T-cell (primary cell): ENCODE measurements at regions not wholly inside any gene's neighbourhood (a gene's known extent, or its start where the extent isn't known, plus 50 kb on each side); places are given as distances from the start of the nearest gene placed in this dataset.

ENCODE experiments used
- ATAC-seq, 4 experiments: fragments of 200-7000 bp in 3 of 4; fragments of 150-1000 bp in 1 of 4; cut with Tn5 transposase; replicated peaks in 1 of 4; 1 replicate in 3 of 4; 2 replicates in 1 of 4; pipeline ENCODE4 v1.10.0; 2021; ENCODE audit warnings: moderate library complexity in 3 of 4, mild to moderate bottlenecking in 2 of 4, moderate number of reproducible peaks in 1 of 4
- CTCF ChIA-PET, 2 donors: fragments of 300-600 bp; sonication (Branson Sonifier 250); formaldehyde crosslinking; loops; one replicate each; lab custom pipeline; 2022; ENCODE audit warnings: antibody characterized with exemption in 2 of 2; lab: Charles Lee
- POLR2A ChIA-PET, 2 donors: fragments of 300-600 bp; sonication (Branson Sonifier 250); formaldehyde crosslinking; loops; one replicate each; lab custom pipeline; 2022; ENCODE audit warnings: antibody characterized with exemption in 2 of 2; lab: Charles Lee
- DNase-seq, 35 experiments: peaks; one replicate each; pipeline versions ENCODE4 v3.0.0 to v3.0.0-alpha.2; 2013 to 2023
- H3K27ac ChIP-seq: one replicate; pipeline ENCODE4 v1.5.1; 2013; ENCODE audit warnings: low read length
- H3K27me3 ChIP-seq, 2 experiments: replicated peaks in 1 of 2; 1 replicate in 1 of 2; 2 replicates in 1 of 2; pipeline versions ENCODE4 v1.6.1 to v1.7.0; 2013; ENCODE audit warnings: low read length in 1 of 2, mixed read lengths in 1 of 2; ENCODE audit not compliant: control insufficient read depth in 2 of 2, insufficient read depth in 2 of 2; ENCODE audit errors: extremely low read depth in 1 of 2
- H3K36me3 ChIP-seq, 2 donors: 1 replicate in 1 of 2; 2 replicates in 1 of 2; pipeline versions ENCODE4 v1.6.1 to v1.7.0; 2013; ENCODE audit warnings: low read length in 1 of 2; ENCODE audit not compliant: control insufficient read depth in 2 of 2, insufficient read depth in 1 of 2; ENCODE audit errors: extremely low read depth in 1 of 2
- H3K4me1 ChIP-seq, 2 experiments: 1 replicate in 1 of 2; 2 replicates in 1 of 2; pipeline versions ENCODE4 v1.6.1 to v1.7.0; 2013; ENCODE audit warnings: low read length in 2 of 2, mixed read lengths in 1 of 2; ENCODE audit not compliant: insufficient read depth in 2 of 2, control insufficient read depth in 1 of 2; ENCODE audit errors: extremely low read depth in 1 of 2
- H3K4me3 ChIP-seq, 2 donors: 1 replicate in 1 of 2; 2 replicates in 1 of 2; pipeline versions ENCODE4 v1.5.1 to v1.7.0; 2013; ENCODE audit warnings: mild to moderate bottlenecking in 2 of 2, low read length in 1 of 2, moderate library complexity in 1 of 2; ENCODE audit not compliant: control insufficient read depth in 1 of 2; ENCODE audit errors: extremely low read depth in 1 of 2
- H3K9me3 ChIP-seq: 2 replicates; pipeline ENCODE4 v1.7.0; 2013
- H3K27ac Mint-ChIP-seq, 2 donors: one replicate each; pipeline ENCODE4 v1.8.0; 2020 to 2021; ENCODE audit warnings: mild to moderate bottlenecking in 2 of 2, mixed read lengths in 2 of 2
- H3K27me3 Mint-ChIP-seq, 2 donors: one replicate each; pipeline ENCODE4 v1.8.0; 2021 to 2022; ENCODE audit warnings: mixed read lengths in 2 of 2
- H3K36me3 Mint-ChIP-seq: one replicate; pipeline ENCODE4 v1.8.0; 2021; ENCODE audit warnings: mixed read lengths
- H3K4me1 Mint-ChIP-seq, 3 donors: one replicate each; pipeline ENCODE4 v1.8.0; 2020 to 2022; ENCODE audit warnings: mixed read lengths in 3 of 3, mild to moderate bottlenecking in 1 of 3
- H3K4me3 Mint-ChIP-seq, 3 donors: one replicate each; pipeline ENCODE4 v1.8.0; 2020 to 2022; ENCODE audit warnings: mild to moderate bottlenecking in 3 of 3, mixed read lengths in 3 of 3, moderate library complexity in 3 of 3
- H3K9me3 Mint-ChIP-seq, 3 donors: one replicate each; pipeline ENCODE4 v1.8.0; 2020 to 2022; ENCODE audit warnings: mixed read lengths in 3 of 3
- WGBS: methylation state at CpG from one replicate; pipeline ENCODE4 v1.1.5; 2013; ENCODE audit warnings: missing lambda C conversion rate; ENCODE audit not compliant: insufficient coverage; 5-methylcytosine and 5-hydroxymethylcytosine counted together

DNA sequence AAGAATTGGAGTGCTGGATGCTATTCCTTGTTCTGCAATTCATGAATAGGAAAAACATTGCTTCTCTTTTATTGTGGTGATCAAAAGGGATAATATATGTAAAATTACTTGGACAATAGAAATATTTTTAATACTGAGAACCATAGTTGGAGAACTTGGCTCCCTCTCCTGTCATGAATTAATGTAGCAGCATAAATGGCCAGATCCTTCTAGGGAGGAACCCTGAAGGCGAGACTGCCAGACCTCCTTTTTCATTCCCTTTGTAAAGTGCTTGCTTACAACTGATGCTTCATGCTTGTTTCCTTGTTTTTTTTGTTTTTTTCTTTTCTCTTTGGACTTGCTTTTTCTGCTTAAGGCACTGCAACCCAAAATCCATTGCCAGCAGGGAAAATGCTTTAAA is 233.6 kb downstream of the SH2D4B start:
- ATAC-seq (no peak), DNase-seq (no peak)
- Mint-ChIP-seq H3K36me3 (no peaks in the 10 kb centered on the region), H3K27me3 (peaks cover 22 to 40% of the 10 kb centered on the region in 2 donors), H3K4me1 (no peaks in the 10 kb centered on the region), H3K4me3 (no peak overlapping the region), H3K27ac (no peak overlapping the region), H3K9me3 (no peaks in the 10 kb centered on the region)
- Histone ChIP-seq H3K36me3 (no peaks in the 10 kb centered on the region), H3K4me3 (no peak overlapping the region), H3K27me3 (no peaks in the 10 kb centered on the region), H3K9me3 (no peaks in the 10 kb centered on the region), H3K4me1 (no peaks in the 10 kb centered on the region), H3K27ac (no peak overlapping the region)
- POLR2A ChIA-PET, result no interaction called here
- no CpG with 5 or more reads among the region's 1 CpG for WGBS
- CTCF ChIA-PET, result no interaction called here

DNA sequence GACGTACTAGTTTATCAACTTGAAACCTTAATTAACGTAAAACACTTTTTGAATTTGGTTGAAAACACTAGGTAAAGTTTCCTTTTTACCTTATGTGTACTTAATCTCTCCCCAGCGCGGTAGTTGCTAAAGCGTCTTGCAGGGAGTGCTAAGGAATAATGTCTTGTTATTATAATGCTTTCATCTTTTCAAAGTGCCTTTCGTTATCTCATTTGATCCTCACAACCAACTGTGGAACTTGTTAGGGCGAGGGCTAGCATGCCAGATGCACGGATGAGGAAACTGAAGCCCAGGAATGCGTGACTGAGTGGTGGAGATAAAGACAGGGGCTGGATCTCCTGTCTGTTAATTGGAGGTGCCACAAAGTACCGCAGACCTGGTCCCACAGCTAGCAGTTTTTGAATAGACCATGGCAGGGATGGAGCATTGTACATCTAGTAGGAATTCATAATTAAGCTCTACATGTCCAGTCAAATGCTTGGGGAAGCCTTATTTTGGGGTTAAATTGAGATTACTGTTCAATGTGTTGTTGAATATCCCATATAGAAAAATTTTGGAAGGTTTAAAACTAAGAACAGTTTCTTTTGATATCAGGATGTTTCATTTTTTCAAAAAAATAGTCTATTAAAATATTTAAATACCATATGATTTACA is 234.3 kb downstream of the SH2D4B start:
- Mint-ChIP-seq H3K4me3 (no peak overlapping the region), H3K4me1 (no peaks in the 10 kb centered on the region), H3K27me3 (peaks cover 21 to 43% of the 10 kb centered on the region in 2 donors), H3K9me3 (no peaks in the 10 kb centered on the region), H3K27ac (no peak overlapping the region), H3K36me3 (no peaks in the 10 kb centered on the region)
- Histone ChIP-seq H3K4me3 (no peak overlapping the region), H3K27ac (no peak overlapping the region), H3K4me1 (no peaks in the 10 kb centered on the region), H3K9me3 (no peaks in the 10 kb centered on the region), H3K27me3 (no peaks in the 10 kb centered on the region), H3K36me3 (no peaks in the 10 kb centered on the region)
- DNase-seq (no peak), ATAC-seq (no peak)
- ChIA-PET POLR2A (no interaction called here), CTCF (no interaction called here)
- 83% methylated on average over 1 of the region's 10 CpGs for WGBS

DNA sequence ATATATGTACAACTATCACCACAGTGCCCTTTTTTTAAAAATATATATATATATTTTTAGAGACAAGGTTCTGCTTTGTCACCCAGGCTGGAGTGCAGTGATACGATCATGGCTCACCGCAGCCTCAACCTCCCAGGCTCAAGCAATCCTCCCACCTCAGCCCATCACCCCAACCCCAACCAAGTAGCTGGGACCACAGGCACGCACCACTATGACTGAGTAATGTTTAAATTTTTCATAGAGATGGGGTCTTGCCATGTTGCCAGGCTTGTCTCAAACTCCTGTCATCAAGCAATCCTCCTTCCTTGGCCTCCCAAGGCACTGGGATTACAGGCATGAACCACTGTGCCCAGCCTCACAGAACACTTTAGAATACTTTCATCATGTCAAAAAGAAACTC is 234.9 kb downstream of the SH2D4B start:
- no CpG with 5 or more reads among the region's 3 CpGs for WGBS
- Histone ChIP-seq H3K4me1 (no peaks in the 10 kb centered on the region), H3K9me3 (no peaks in the 10 kb centered on the region), H3K27me3 (no peaks in the 10 kb centered on the region), H3K36me3 (no peaks in the 10 kb centered on the region), H3K4me3 (no peak overlapping the region), H3K27ac (no peak overlapping the region)
- no peaks in the 10 kb centered on the region for H3K9me3 Mint-ChIP-seq
- ATAC-seq, result no peak
- ChIA-PET CTCF (no interaction called here), POLR2A (no interaction called here)
- peaks cover 21 to 43% of the 10 kb centered on the region in 2 donors for H3K27me3 Mint-ChIP-seq
- H3K4me1 Mint-ChIP-seq, result no peaks in the 10 kb centered on the region
- no peaks in the 10 kb centered on the region for H3K36me3 Mint-ChIP-seq
- DNase-seq, result no peak
- no peak overlapping the region for H3K4me3 Mint-ChIP-seq
- no peak overlapping the region for H3K27ac Mint-ChIP-seq

DNA sequence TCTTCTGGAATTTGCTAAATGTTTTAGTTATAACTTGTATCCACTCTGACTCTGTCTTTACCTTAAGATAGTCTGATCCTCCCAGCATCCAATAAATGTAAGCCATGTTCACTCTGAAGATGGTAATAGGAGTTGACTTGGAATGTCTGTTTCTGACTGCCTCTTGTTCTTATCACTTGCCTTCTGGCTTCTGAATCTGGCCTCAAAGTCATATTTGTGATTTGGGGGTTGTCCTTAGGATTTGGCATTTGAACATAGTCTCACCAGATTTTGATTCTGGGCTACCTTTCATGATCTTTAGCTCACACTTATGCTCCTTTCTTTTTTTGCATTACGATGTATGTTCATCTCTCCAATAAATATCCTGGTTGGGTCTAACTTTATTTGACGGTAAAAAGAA is 247.0 kb downstream of the SH2D4B start:
- POLR2A ChIA-PET, result no interaction called here
- H3K9me3 ChIP-seq, result no peaks in the 10 kb centered on the region
- DNase-seq (no peak), ATAC-seq (no peak)
- peaks cover 3 to 15% of the 10 kb centered on the region in 2 donors for H3K27me3 Mint-ChIP-seq
- H3K4me1 Mint-ChIP-seq, result no peaks in the 10 kb centered on the region
- no peaks in the 10 kb centered on the region for H3K9me3 Mint-ChIP-seq
- no peak overlapping the region for H3K4me3 Mint-ChIP-seq
- H3K36me3 Mint-ChIP-seq, result no peaks in the 10 kb centered on the region
- H3K4me1 ChIP-seq, result no peaks in the 10 kb centered on the region
- no peak overlapping the region for H3K4me3 ChIP-seq
- no peak overlapping the region for H3K27ac ChIP-seq
- no CpG with 5 or more reads among the region's 2 CpGs for WGBS
- H3K36me3 ChIP-seq, result no peaks in the 10 kb centered on the region
- CTCF ChIA-PET, result no interaction called here
- no peaks in the 10 kb centered on the region for H3K27me3 ChIP-seq
- H3K27ac Mint-ChIP-seq, result no peak overlapping the region

DNA sequence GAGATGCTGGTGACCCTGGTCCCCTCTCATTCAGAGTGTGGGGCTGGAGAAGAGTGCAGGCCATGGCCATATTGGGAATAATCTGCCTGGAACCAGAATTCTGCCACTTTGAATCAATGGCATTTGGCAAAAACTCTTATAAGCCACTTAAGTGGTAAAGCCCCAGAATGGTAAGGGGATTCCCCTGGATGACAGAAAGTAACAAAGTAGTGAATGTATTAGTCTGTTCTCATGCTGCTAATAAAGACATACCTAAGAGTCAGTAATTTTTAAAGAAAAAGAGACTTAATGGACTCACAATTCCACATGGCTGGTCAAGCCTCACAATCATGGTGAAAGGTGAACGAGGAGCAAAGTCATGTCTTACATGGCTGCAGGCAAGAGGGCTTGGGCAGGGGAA is 248.6 kb downstream of the SH2D4B start:
- no peaks in the 10 kb centered on the region for H3K9me3 ChIP-seq
- Mint-ChIP-seq H3K36me3 (no peaks in the 10 kb centered on the region), H3K4me3 (no peak overlapping the region), H3K9me3 (no peaks in the 10 kb centered on the region), H3K27me3 (peaks cover 3 to 19% of the 10 kb centered on the region in 2 donors), H3K27ac (no peak overlapping the region), H3K4me1 (no peaks in the 10 kb centered on the region)
- DNase-seq (no peak), ATAC-seq (no peak)
- 60% methylated on average over 1 of the region's 1 CpG for WGBS
- ChIA-PET POLR2A (no interaction called here), CTCF (interaction anchor here (0.6 to 0.7 kb wide), 2 partner anchors 81 to 1792 kb away, joined by 3 to 4 read pairs; no protein-coding TSS in a partner anchor)
- H3K4me3 ChIP-seq, result no peak overlapping the region
- H3K36me3 ChIP-seq, result no peaks in the 10 kb centered on the region
- no peaks in the 10 kb centered on the region for H3K4me1 ChIP-seq
- H3K27me3 ChIP-seq, result no peaks in the 10 kb centered on the region
- no peak overlapping the region for H3K27ac ChIP-seq

DNA sequence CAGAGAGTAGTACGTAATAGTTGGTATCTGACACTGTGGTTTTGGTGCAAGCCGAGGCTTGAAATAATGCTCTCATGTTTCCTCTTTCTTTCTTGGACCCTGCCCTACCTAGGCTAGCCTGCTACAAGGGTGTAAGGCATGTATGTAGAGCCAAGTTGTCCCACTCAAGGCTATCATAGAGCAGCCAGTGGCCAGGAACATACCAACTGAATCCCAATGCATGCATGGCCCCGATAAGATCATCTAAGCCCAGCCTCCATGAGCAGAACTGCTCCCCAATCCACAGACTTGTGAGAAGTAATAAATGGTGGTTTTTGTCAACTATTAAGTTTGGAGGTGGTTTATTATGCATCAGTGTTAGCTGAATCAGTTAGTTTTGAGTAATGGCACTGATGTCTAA is 250.2 kb downstream of the SH2D4B start:
- Mint-ChIP-seq H3K27me3 (peaks cover 3 to 20% of the 10 kb centered on the region in 2 donors), H3K27ac (no peak overlapping the region), H3K4me1 (no peaks in the 10 kb centered on the region), H3K9me3 (no peaks in the 10 kb centered on the region), H3K4me3 (no peak overlapping the region), H3K36me3 (no peaks in the 10 kb centered on the region)
- H3K4me3 ChIP-seq, result no peak overlapping the region
- no peaks in the 10 kb centered on the region for H3K4me1 ChIP-seq
- 92% methylated on average over 2 of the region's 3 CpGs for WGBS
- DNase-seq, result no peak
- ChIA-PET CTCF (no interaction called here), POLR2A (no interaction called here)
- no peaks in the 10 kb centered on the region for H3K36me3 ChIP-seq
- H3K9me3 ChIP-seq, result no peaks in the 10 kb centered on the region
- H3K27ac ChIP-seq, result no peak overlapping the region
- no peak for ATAC-seq
- H3K27me3 ChIP-seq, result no peaks in the 10 kb centered on the region

DNA sequence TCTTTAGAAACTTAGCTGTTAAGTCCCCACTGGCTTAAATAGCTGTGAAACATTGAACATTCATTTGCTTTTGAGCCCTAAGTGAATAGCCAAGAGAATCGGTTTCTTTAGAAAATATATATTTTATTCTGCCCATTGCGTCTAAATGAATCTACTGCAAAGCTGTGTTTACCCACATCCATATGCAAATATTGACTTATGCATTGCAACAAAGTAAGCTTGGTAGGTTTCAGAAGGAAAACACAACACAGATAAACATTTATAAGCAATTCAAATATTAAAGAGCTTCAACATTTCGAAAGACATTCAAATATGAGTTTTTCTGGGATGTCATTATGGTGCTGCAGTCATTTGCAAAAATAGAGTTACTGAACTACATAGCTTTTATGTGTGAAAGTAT is 257.3 kb downstream of the SH2D4B start:
- ChIA-PET POLR2A (no interaction called here), CTCF (no interaction called here)
- WGBS, result no CpG with 5 or more reads among the region's 3 CpGs

More for the DNA sequence above, 257.3 kb downstream of the SH2D4B start:
- DNase-seq, result no peak
- Histone ChIP-seq H3K9me3 (no peaks in the 10 kb centered on the region), H3K4me1 (no peaks in the 10 kb centered on the region), H3K27ac (no peak overlapping the region), H3K27me3 (peaks cover 0 to 4% of the 10 kb centered on the region in 2 experiments), H3K36me3 (no peaks in the 10 kb centered on the region), H3K4me3 (no peak overlapping the region)
- Mint-ChIP-seq H3K27me3 (peaks cover 10 to 11% of the 10 kb centered on the region in 2 donors), H3K4me1 (no peaks in the 10 kb centered on the region), H3K4me3 (no peak overlapping the region), H3K27ac (no peak overlapping the region), H3K36me3 (no peaks in the 10 kb centered on the region), H3K9me3 (no peaks in the 10 kb centered on the region)
- no peak for ATAC-seq
